Neuron (in vitro differentiated cells): ENCODE measurements at regions not wholly inside any gene's neighbourhood (a gene's known extent, or its start where the extent isn't known, plus 50 kb on each side); places are given as distances from the start of the nearest gene placed in this dataset.

Source experiments
- H2AFZ ChIP-seq: one replicate; pipeline ENCODE4 v1.6.1; 2013; ENCODE audit warnings: low read depth, mild to moderate bottlenecking, inconsistent platforms, low read length, moderate library complexity
- H3K27me3 ChIP-seq: one replicate; pipeline ENCODE4 v1.6.1; 2013; ENCODE audit warnings: low read length; ENCODE audit not compliant: insufficient read depth
- H3K36me3 ChIP-seq: one replicate; pipeline ENCODE4 v1.6.1; 2013; ENCODE audit warnings: low read length; ENCODE audit not compliant: insufficient read depth
- H3K4me1 ChIP-seq: one replicate; pipeline ENCODE4 v1.6.1; 2013; ENCODE audit warnings: low read length; ENCODE audit not compliant: insufficient read depth
- H3K4me3 ChIP-seq: 2 replicates; pipeline ENCODE4 v1.5.1; 2013; ENCODE audit warnings: mild to moderate bottlenecking, low read length, moderate library complexity
- H3K9me3 ChIP-seq: one replicate; pipeline ENCODE4 v1.6.1; 2013; ENCODE audit warnings: low read length

- Histone ChIP-seq H3K36me3 (no peaks in the 10 kb centered on the region), H3K4me1 (no peaks in the 10 kb centered on the region), H2AFZ (no peak overlapping the region), H3K27me3 (no peaks in the 10 kb centered on the region), H3K9me3 (no peaks in the 10 kb centered on the region), H3K4me3 (no peak overlapping the region)
These were observed 83.0 kb upstream of the DUSP10 start for GRCh38 chr1:221824909-221825308.

GRCh38 chr1:221824025-221824424 lies 82.1 kb upstream of the DUSP10 start:
- Histone ChIP-seq H3K9me3 (no peaks in the 10 kb centered on the region), H3K4me3 (no peak overlapping the region), H3K27me3 (no peaks in the 10 kb centered on the region), H3K36me3 (no peaks in the 10 kb centered on the region), H2AFZ (no peak overlapping the region), H3K4me1 (no peaks in the 10 kb centered on the region)

- no peak overlapping the region for H3K4me3 ChIP-seq
- H3K36me3 ChIP-seq: no peaks in the 10 kb centered on the region
- no peak overlapping the region for H2AFZ ChIP-seq
These were observed 81.7 kb upstream of the DUSP10 start for GRCh38 chr1:221823561-221823960.

GRCh38 chr1:221823149-221823548 lies 81.3 kb upstream of the DUSP10 start:
- H2AFZ ChIP-seq: no peak overlapping the region
- no peaks in the 10 kb centered on the region for H3K9me3 ChIP-seq
- H3K4me3 ChIP-seq: no peak overlapping the region
- no peaks in the 10 kb centered on the region for H3K27me3 ChIP-seq
- H3K36me3 ChIP-seq: no peaks in the 10 kb centered on the region
- H3K4me1 ChIP-seq: no peaks in the 10 kb centered on the region

More at GRCh38 chr1:221823561-221823960, 81.7 kb upstream of the DUSP10 start:
- no peaks in the 10 kb centered on the region for H3K27me3 ChIP-seq
- H3K4me1 ChIP-seq: no peaks in the 10 kb centered on the region
- H3K9me3 ChIP-seq: no peaks in the 10 kb centered on the region

- no peak overlapping the region for H3K4me3 ChIP-seq
- no peaks in the 10 kb centered on the region for H3K4me1 ChIP-seq
- no peaks in the 10 kb centered on the region for H3K27me3 ChIP-seq
- H3K36me3 ChIP-seq: no peaks in the 10 kb centered on the region
- H2AFZ ChIP-seq: no peak overlapping the region
- H3K9me3 ChIP-seq: no peaks in the 10 kb centered on the region
These were observed 80.7 kb upstream of the DUSP10 start for GRCh38 chr1:221822591-221822990.

GRCh38 chr1:221816899-221817298 lies 75.0 kb upstream of the DUSP10 start:
- H3K36me3 ChIP-seq: no peaks in the 10 kb centered on the region
- H3K4me3 ChIP-seq: no peak overlapping the region
- no peaks in the 10 kb centered on the region for H3K4me1 ChIP-seq
- no peaks in the 10 kb centered on the region for H3K27me3 ChIP-seq
- H2AFZ ChIP-seq: no peak overlapping the region
- H3K9me3 ChIP-seq: no peaks in the 10 kb centered on the region

- H3K36me3 ChIP-seq: no peaks in the 10 kb centered on the region
- H2AFZ ChIP-seq: no peak overlapping the region
- H3K4me1 ChIP-seq: no peaks in the 10 kb centered on the region
These were observed 73.8 kb upstream of the DUSP10 start for GRCh38 chr1:221815660-221816059.

GRCh38 chr1:221813887-221814286 lies 72.0 kb upstream of the DUSP10 start:
- no peak overlapping the region for H2AFZ ChIP-seq
- no peaks in the 10 kb centered on the region for H3K27me3 ChIP-seq
- H3K4me3 ChIP-seq: no peak overlapping the region
- no peaks in the 10 kb centered on the region for H3K36me3 ChIP-seq
- H3K9me3 ChIP-seq: no peaks in the 10 kb centered on the region
- no peaks in the 10 kb centered on the region for H3K4me1 ChIP-seq

More at GRCh38 chr1:221815660-221816059, 73.8 kb upstream of the DUSP10 start:
- Histone ChIP-seq H3K9me3 (no peaks in the 10 kb centered on the region), H3K27me3 (no peaks in the 10 kb centered on the region), H3K4me3 (no peak overlapping the region)

- Histone ChIP-seq H2AFZ (no peak overlapping the region), H3K9me3 (no peaks in the 10 kb centered on the region), H3K4me1 (no peaks in the 10 kb centered on the region), H3K36me3 (no peaks in the 10 kb centered on the region), H3K4me3 (no peak overlapping the region), H3K27me3 (no peaks in the 10 kb centered on the region)
These were observed 71.2 kb upstream of the DUSP10 start for GRCh38 chr1:221812905-221813597.

GRCh38 chr1:221812088-221812752 lies 70.3 kb upstream of the DUSP10 start:
- no peaks in the 10 kb centered on the region for H3K4me1 ChIP-seq
- H3K27me3 ChIP-seq: no peaks in the 10 kb centered on the region
- no peak overlapping the region for H2AFZ ChIP-seq
- no peaks in the 10 kb centered on the region for H3K36me3 ChIP-seq
- no peaks in the 10 kb centered on the region for H3K9me3 ChIP-seq
- H3K4me3 ChIP-seq: no peak overlapping the region

- Histone ChIP-seq H3K36me3 (no peaks in the 10 kb centered on the region), H2AFZ (no peak overlapping the region), H3K9me3 (no peaks in the 10 kb centered on the region), H3K27me3 (no peaks in the 10 kb centered on the region), H3K4me3 (no peak overlapping the region), H3K4me1 (no peaks in the 10 kb centered on the region)
These were observed 68.5 kb upstream of the DUSP10 start for GRCh38 chr1:221810406-221810805.

- Histone ChIP-seq H3K4me3 (no peak overlapping the region), H3K4me1 (no peaks in the 10 kb centered on the region), H3K9me3 (no peaks in the 10 kb centered on the region), H2AFZ (no peak overlapping the region), H3K27me3 (no peaks in the 10 kb centered on the region), H3K36me3 (no peaks in the 10 kb centered on the region)
These were observed 67.5 kb upstream of the DUSP10 start for GRCh38 chr1:221809091-221810029.

GRCh38 chr1:221806984-221807383 lies 65.1 kb upstream of the DUSP10 start:
- Histone ChIP-seq H2AFZ (no peak overlapping the region), H3K9me3 (no peaks in the 10 kb centered on the region), H3K27me3 (no peaks in the 10 kb centered on the region), H3K4me3 (no peak overlapping the region), H3K36me3 (no peaks in the 10 kb centered on the region), H3K4me1 (no peaks in the 10 kb centered on the region)
